Keratinocyte (primary cell): ENCODE measurements at regions not wholly inside any gene's neighbourhood (a gene's known extent, or its start where the extent isn't known, plus 50 kb on each side); places are given as distances from the start of the nearest gene placed in this dataset.

ENCODE experiments used
- DNase-seq: peaks from one replicate; pipeline ENCODE4 v3.0.0-alpha.2; 2011; ENCODE audit warnings: low read depth, missing footprints, low spot score
- FAIRE-seq: peaks from 2 replicates; lab custom pipeline; 2011; peaks lifted over from hg19 to GRCh38; lab: Jason Lieb, UNC
- H2AFZ ChIP-seq: 2 replicates; pipeline ENCODE4 v1.6.0; 2012; ENCODE audit warnings: low read length, control low read depth, inconsistent platforms; ENCODE audit not compliant: control insufficient read depth
- H3K27ac ChIP-seq: 2 replicates; pipeline ENCODE4 v1.5.1; 2011; ENCODE audit warnings: low read length; ENCODE audit not compliant: control insufficient read depth, insufficient read depth
- H3K27me3 ChIP-seq: 3 replicates; pipeline ENCODE4 v1.6.0; 2011; ENCODE audit warnings: low read length; ENCODE audit not compliant: control insufficient read depth, insufficient read depth; ENCODE audit errors: extremely low read depth
- H3K36me3 ChIP-seq, 2 experiments: 2 replicates in 1 of 2; 3 replicates in 1 of 2; pipeline ENCODE4 v1.5.1; 2011; ENCODE audit warnings: low read length in 2 of 2, mild to moderate bottlenecking in 1 of 2; ENCODE audit not compliant: control insufficient read depth in 2 of 2, insufficient read depth in 2 of 2; ENCODE audit errors: extremely low read depth in 1 of 2
- H3K4me1 ChIP-seq: 3 replicates; pipeline ENCODE4 v1.5.1; 2011; ENCODE audit warnings: low read length; ENCODE audit not compliant: control insufficient read depth, insufficient read depth; ENCODE audit errors: extremely low read depth
- H3K4me2 ChIP-seq: 3 replicates; pipeline ENCODE4 v1.6.0; 2011; ENCODE audit warnings: low read depth, low read length; ENCODE audit not compliant: control insufficient read depth, insufficient read depth; ENCODE audit errors: extremely low read depth
- H3K4me3 ChIP-seq, 3 experiments: fragments of 200-600 bp in 1 of 3; sonication (generic) in 1 of 3; 2 replicates in 2 of 3; 3 replicates in 1 of 3; pipeline ENCODE4 v1.5.1; 2011 to 2016; ENCODE audit warnings: low read length in 3 of 3, mild to moderate bottlenecking in 3 of 3, control low read depth in 2 of 3, inconsistent platforms in 1 of 3, low read depth in 1 of 3, mixed read lengths in 1 of 3, mixed run types in 1 of 3, moderate library complexity in 1 of 3; ENCODE audit not compliant: control insufficient read depth in 2 of 3, insufficient read depth in 2 of 3; ENCODE audit errors: extremely low read depth in 1 of 3
- H3K79me2 ChIP-seq: 2 replicates; pipeline ENCODE4 v1.6.0; 2012; ENCODE audit warnings: low read length; ENCODE audit not compliant: control insufficient read depth, insufficient read depth
- H3K9ac ChIP-seq: 3 replicates; pipeline ENCODE4 v1.6.0; 2011; ENCODE audit warnings: low read length; ENCODE audit not compliant: control insufficient read depth, insufficient read depth; ENCODE audit errors: extremely low read depth
- H3K9me1 ChIP-seq: 3 replicates; pipeline ENCODE4 v1.6.0; 2011; ENCODE audit warnings: low read length; ENCODE audit not compliant: control insufficient read depth, insufficient read depth; ENCODE audit errors: extremely low read depth
- H3K9me3 ChIP-seq: 2 replicates; pipeline ENCODE4 v1.5.1; 2012; ENCODE audit warnings: low read depth, low read length; ENCODE audit not compliant: control insufficient read depth
- H4K20me1 ChIP-seq: 3 replicates; pipeline ENCODE4 v1.6.0; 2011; ENCODE audit warnings: low read length; ENCODE audit not compliant: control insufficient read depth, insufficient read depth; ENCODE audit errors: extremely low read depth
- CTCF ChIP-seq, 3 experiments: IDR thresholded peaks in 1 of 3; conservative IDR thresholded peaks in 1 of 3; optimal IDR thresholded peaks in 1 of 3; 2 replicates in 2 of 3; 3 replicates in 1 of 3; pipeline versions ENCODE3 to v1.5.1; 2011; ENCODE audit warnings: low read length in 3 of 3, mild to moderate bottlenecking in 3 of 3, moderate library complexity in 2 of 3, control low read depth in 1 of 3, inconsistent platforms in 1 of 3; ENCODE audit not compliant: insufficient read depth in 2 of 3; ENCODE audit errors: extremely low read depth in 1 of 3
- EZH2 ChIP-seq: IDR thresholded peaks from one replicate; pipeline ENCODE4 v1.6.1; 2012; ENCODE audit warnings: inconsistent platforms, mild to moderate bottlenecking, low read length, moderate library complexity
- dilution Hi-C: fragments of 300-500 bp; cut with MboI; formaldehyde crosslinking; loops from one replicate; pipeline ENCODE4 v1.7.0; 2020; ENCODE audit warnings: low sequenced_read_pairs; ENCODE audit not compliant: extremely low pct_ligation_motif_present

GRCh38 chr1:224510880-224511645, 76.5 kb upstream of the WDR26 start:
- H2AFZ ChIP-seq = peak overlapping the region; percentile 27
- no peaks in the 10 kb centered on the region for H3K9me1 ChIP-seq
- DNase-seq = no peak
- dilution Hi-C loops = no loop called here
- no peaks in the 10 kb centered on the region for H3K79me2 ChIP-seq
- peak; percentile 62 for FAIRE-seq
- no peaks in the 10 kb centered on the region for H3K9me3 ChIP-seq
- no peaks in the 10 kb centered on the region for H4K20me1 ChIP-seq
- H3K36me3 ChIP-seq = no peaks in the 10 kb centered on the region
- H3K27me3 ChIP-seq = no peaks in the 10 kb centered on the region
- no peak overlapping the region for H3K9ac ChIP-seq
- H3K4me3 ChIP-seq = no peak overlapping the region
- TF ChIP-seq EZH2 = no peak
- no peak for TF ChIP-seq CTCF (optimal IDR thresholded peaks at IDR 0.05 in 1 of 3, IDR thresholded peaks at IDR 0.05 in 1 of 3, conservative IDR thresholded peaks at IDR 0.05 in 1 of 3; ENCODE audit: extremely low read depth in 1 of 3, insufficient read depth in 2 of 3, low read length in 3 of 3)
- H3K4me2 ChIP-seq = no peak overlapping the region
- H3K27ac ChIP-seq = no peak overlapping the region
- peaks cover 27% of the 10 kb centered on the region for H3K4me1 ChIP-seq

- FAIRE-seq (no peak), DNase-seq (no peak)
- no peak overlapping the region for H3K4me2 ChIP-seq
- no peak overlapping the region for H2AFZ ChIP-seq
- dilution Hi-C loops = no loop called here
- H3K79me2 ChIP-seq = no peaks in the 10 kb centered on the region
- no peak overlapping the region for H3K9ac ChIP-seq
- peaks cover 21% of the 10 kb centered on the region for H3K4me1 ChIP-seq
- no peaks in the 10 kb centered on the region for H3K27me3 ChIP-seq
- no peak overlapping the region for H3K4me3 ChIP-seq
- H3K36me3 ChIP-seq = no peaks in the 10 kb centered on the region
- H3K27ac ChIP-seq = no peak overlapping the region
- TF ChIP-seq CTCF (optimal IDR thresholded peaks at IDR 0.05 in 1 of 3, IDR thresholded peaks at IDR 0.05 in 1 of 3, conservative IDR thresholded peaks at IDR 0.05 in 1 of 3; ENCODE audit: extremely low read depth in 1 of 3, insufficient read depth in 2 of 3, low read length in 3 of 3) = no peak
- TF ChIP-seq EZH2 = no peak
- no peaks in the 10 kb centered on the region for H4K20me1 ChIP-seq
- no peaks in the 10 kb centered on the region for H3K9me1 ChIP-seq
- H3K9me3 ChIP-seq = no peaks in the 10 kb centered on the region
Measured at GRCh38 chr1:224512600-224513151, 78.1 kb upstream of the WDR26 start.
